ENCODE measurements at regions not wholly inside any gene's neighbourhood (a gene's known extent, or its start where the extent isn't known, plus 50 kb on each side); places are given as distances from the start of the nearest gene placed in this dataset.
A peak's percentile ranks its signal among the peaks of the same experiment; 100 is the strongest.

DNA sequence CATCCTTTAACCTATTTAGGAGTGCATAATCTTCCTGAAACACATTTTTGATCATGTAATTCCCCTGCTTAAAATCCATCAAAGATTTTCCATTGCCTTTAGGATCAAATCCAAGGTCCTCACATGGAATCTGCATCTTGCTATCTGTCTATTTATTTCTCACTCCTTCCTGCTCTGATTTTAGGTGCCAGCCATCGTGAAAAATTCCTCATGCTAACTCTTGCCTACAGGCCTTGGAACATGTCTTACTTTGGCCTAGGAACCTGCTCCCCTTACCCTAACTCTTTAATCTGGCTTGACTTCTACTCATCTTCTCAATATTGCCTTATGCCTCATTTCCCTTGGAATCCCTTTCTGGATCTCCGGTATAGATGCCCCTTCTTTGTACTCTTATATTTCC is 1074.3 kb downstream of the TTLL7 start:
- no peaks in the 10 kb centered on the region for H3K27me3 ChIP-seq (ENCODE audit: low read depth)
- no peaks in the 10 kb centered on the region for H3K9me3 ChIP-seq (replicated peaks)
- intact Hi-C loops (cut with micrococcal nuclease): no loop called here
- H3K27ac ChIP-seq (replicated peaks): no peak overlapping the region
- no peak overlapping the region for H3K4me3 ChIP-seq
- TF ChIP-seq, protein P1, sequence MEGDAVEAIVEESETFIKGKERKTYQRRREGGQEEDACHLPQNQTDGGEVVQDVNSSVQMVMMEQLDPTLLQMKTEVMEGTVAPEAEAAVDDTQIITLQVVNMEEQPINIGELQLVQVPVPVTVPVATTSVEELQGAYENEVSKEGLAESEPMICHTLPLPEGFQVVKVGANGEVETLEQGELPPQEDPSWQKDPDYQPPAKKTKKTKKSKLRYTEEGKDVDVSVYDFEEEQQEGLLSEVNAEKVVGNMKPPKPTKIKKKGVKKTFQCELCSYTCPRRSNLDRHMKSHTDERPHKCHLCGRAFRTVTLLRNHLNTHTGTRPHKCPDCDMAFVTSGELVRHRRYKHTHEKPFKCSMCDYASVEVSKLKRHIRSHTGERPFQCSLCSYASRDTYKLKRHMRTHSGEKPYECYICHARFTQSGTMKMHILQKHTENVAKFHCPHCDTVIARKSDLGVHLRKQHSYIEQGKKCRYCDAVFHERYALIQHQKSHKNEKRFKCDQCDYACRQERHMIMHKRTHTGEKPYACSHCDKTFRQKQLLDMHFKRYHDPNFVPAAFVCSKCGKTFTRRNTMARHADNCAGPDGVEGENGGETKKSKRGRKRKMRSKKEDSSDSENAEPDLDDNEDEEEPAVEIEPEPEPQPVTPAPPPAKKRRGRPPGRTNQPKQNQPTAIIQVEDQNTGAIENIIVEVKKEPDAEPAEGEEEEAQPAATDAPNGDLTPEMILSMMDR (IDR thresholded peaks at IDR 0.05; ENCODE audit: borderline replicate concordance): no peak
- H3K36me3 ChIP-seq: no peaks in the 10 kb centered on the region
- no peak for DNase-seq
- peaks cover 18% of the 10 kb centered on the region for H3K4me1 ChIP-seq

DNA sequence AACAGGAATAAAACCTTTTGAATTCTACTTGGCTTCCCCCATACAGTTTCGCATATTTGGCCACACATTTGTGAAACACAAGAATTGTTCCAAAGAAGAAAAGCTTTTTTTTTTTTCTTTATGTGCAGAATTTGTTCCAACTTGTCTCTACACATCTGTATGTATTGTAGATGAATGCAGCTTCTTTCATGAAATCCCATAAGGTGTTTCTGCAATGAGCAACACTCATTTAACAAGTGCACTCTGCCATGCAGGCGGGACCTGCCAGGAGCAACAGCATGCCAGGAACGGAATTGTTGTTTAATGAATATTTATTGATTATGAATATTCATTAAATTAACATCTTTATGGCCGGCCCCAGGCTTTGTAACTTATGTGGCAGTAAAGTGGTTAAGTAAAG is 1075.0 kb downstream of the TTLL7 start:
- TF ChIP-seq, protein P1 (IDR thresholded peaks at IDR 0.05; ENCODE audit: borderline replicate concordance): no peak
- no peaks in the 10 kb centered on the region for H3K27me3 ChIP-seq (ENCODE audit: low read depth)
- no peak for DNase-seq
- no peaks in the 10 kb centered on the region for H3K36me3 ChIP-seq
- no peak overlapping the region for H3K4me3 ChIP-seq
- no peaks in the 10 kb centered on the region for H3K9me3 ChIP-seq (replicated peaks)
- peaks cover 25% of the 10 kb centered on the region for H3K4me1 ChIP-seq
- no peak overlapping the region for H3K27ac ChIP-seq (replicated peaks)
- intact Hi-C loops (cut with micrococcal nuclease): no loop called here

DNA sequence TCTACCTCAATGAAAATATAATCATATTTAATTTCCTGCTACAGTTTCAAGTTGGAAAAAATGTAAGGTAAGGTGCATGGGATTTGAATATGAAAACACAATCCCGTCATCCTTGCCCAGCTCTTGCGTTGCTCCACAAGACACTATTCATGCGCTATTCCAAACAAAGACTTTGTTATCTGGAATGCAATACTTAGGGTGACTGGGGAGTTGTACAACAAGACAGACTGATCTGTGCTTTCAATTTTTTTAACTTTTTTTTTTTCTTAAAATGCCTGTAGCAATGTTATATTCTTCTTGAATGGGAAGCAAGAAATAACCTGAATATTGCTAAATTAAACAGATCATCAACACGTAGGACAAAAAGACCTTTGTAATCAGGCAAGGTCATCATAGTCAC is 1077.2 kb downstream of the TTLL7 start:
- H3K27ac ChIP-seq (replicated peaks): no peak overlapping the region
- intact Hi-C loops (cut with micrococcal nuclease): no loop called here
- no peaks in the 10 kb centered on the region for H3K36me3 ChIP-seq
- no peak for DNase-seq
- H3K4me1 ChIP-seq: peaks cover 25% of the 10 kb centered on the region
- TF ChIP-seq, protein P1 (IDR thresholded peaks at IDR 0.05; ENCODE audit: borderline replicate concordance): no peak
- H3K9me3 ChIP-seq (replicated peaks): no peaks in the 10 kb centered on the region
- no peak overlapping the region for H3K4me3 ChIP-seq
- H3K27me3 ChIP-seq (ENCODE audit: low read depth): no peaks in the 10 kb centered on the region

DNA sequence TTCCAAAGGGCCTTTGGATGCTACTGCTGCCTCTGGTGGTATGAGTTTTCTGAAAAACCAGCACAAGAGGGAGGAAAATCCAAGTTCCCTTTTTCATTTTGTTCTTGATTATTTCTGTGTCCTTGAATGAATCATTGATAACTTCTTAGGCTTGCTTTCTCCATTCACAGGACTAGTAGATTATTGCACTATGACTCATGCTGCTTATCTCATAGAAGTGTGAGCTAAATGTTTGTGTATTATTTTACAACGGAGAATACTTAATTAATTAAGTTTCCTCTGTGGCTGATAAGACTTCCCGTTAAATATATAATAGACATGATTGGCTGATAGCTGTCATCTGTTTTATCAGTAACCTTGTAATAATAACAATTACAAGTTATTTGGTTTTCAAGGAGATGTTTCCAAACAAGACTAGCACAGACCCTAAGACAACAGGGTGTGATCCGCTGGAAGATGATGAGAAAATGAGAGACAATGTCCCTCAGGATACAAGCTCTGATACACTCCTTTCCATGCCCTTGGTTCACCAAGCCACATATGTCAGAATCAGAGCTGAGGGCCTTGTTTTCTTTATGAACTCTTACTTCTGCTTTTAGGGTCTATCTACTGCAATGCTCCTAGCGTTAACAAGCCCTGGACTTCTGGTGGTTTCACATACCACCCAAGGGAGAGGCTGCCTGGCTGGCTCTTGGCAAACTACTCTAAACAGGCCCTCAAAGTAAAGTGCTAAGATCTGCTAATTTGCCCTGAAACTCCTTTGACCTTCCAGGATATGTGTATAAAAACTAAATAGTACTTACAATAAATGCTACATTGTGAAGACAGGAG is 1078.3 kb downstream of the TTLL7 start:
- DNase-seq: no peak
- Histone ChIP-seq H3K36me3 (no peaks in the 10 kb centered on the region), H3K4me1 (peaks cover 25% of the 10 kb centered on the region), H3K27me3 (ENCODE audit: low read depth) (no peaks in the 10 kb centered on the region), H3K4me3 (no peak overlapping the region), H3K27ac (replicated peaks) (peak overlapping the region; percentile 62), H3K9me3 (replicated peaks) (no peaks in the 10 kb centered on the region)
- intact Hi-C loops (cut with micrococcal nuclease): no loop called here
- TF ChIP-seq, protein P1 (IDR thresholded peaks at IDR 0.05; ENCODE audit: borderline replicate concordance): no peak

GRCh38 chr1:82919837-82920236 is 1079.1 kb downstream of the TTLL7 start:
- no peaks in the 10 kb centered on the region for H3K36me3 ChIP-seq
- no peak overlapping the region for H3K4me3 ChIP-seq
- no peaks in the 10 kb centered on the region for H3K9me3 ChIP-seq (replicated peaks)
- H3K27ac ChIP-seq (replicated peaks): peak overlapping the region; percentile 62
- DNase-seq: no peak
- no peaks in the 10 kb centered on the region for H3K27me3 ChIP-seq (ENCODE audit: low read depth)
- H3K4me1 ChIP-seq: peaks cover 25% of the 10 kb centered on the region
- intact Hi-C loops (cut with micrococcal nuclease): no loop called here
- TF ChIP-seq, protein P1 (IDR thresholded peaks at IDR 0.05; ENCODE audit: borderline replicate concordance): no peak

Measured in left ventricle myocardium inferior (tissue), 1 donor.